CD14-positive monocyte (primary cell): ENCODE measurements at regions not wholly inside any gene's neighbourhood (a gene's known extent, or its start where the extent isn't known, plus 50 kb on each side); places are given as distances from the start of the nearest gene placed in this dataset.

Source experiments
- DNase-seq, 3 donors: peaks; one replicate each; pipeline ENCODE4 v3.0.0-alpha.2; 2011 to 2022
- H2AFZ ChIP-seq: 2 replicates; pipeline ENCODE4 v1.6.0; 2012; ENCODE audit warnings: mild to moderate bottlenecking, low read depth, low read length, inconsistent platforms; ENCODE audit not compliant: insufficient read depth, poor library complexity, severe bottlenecking
- H3K27ac ChIP-seq, 2 donors: 1 replicate in 1 of 2; 2 replicates in 1 of 2; pipeline ENCODE4 v1.5.1; 2012 to 2013; ENCODE audit warnings: low read length in 2 of 2, control low read depth in 1 of 2, inconsistent platforms in 1 of 2, low read depth in 1 of 2, mild to moderate bottlenecking in 1 of 2
- H3K27me3 ChIP-seq, 2 donors: one replicate each; pipeline versions ENCODE4 v1.6.0 to v1.6.1; 2011 to 2013; ENCODE audit warnings: low read length in 2 of 2; ENCODE audit not compliant: control insufficient read depth in 2 of 2, insufficient read depth in 2 of 2
- H3K36me3 ChIP-seq, 2 donors: replicated peaks in 1 of 2; 1 replicate in 1 of 2; 2 replicates in 1 of 2; pipeline versions ENCODE4 v1.5.1 to v1.6.1; 2012 to 2013; ENCODE audit warnings: low read length in 2 of 2, control low read depth in 1 of 2, inconsistent platforms in 1 of 2, mild to moderate bottlenecking in 1 of 2; ENCODE audit not compliant: insufficient read depth in 2 of 2, control insufficient read depth in 1 of 2
- H3K4me1 ChIP-seq, 2 donors: 1 replicate in 1 of 2; 2 replicates in 1 of 2; pipeline versions ENCODE4 v1.5.1 to v1.6.1; 2012 to 2013; ENCODE audit warnings: low read length in 2 of 2, control low read depth in 1 of 2, inconsistent platforms in 1 of 2, mild to moderate bottlenecking in 1 of 2, moderate library complexity in 1 of 2; ENCODE audit not compliant: insufficient read depth in 2 of 2, control insufficient read depth in 1 of 2
- H3K4me2 ChIP-seq: replicated peaks from 2 replicates; pipeline ENCODE3; 2012; ENCODE audit warnings: low read length, moderate library complexity, mild to moderate bottlenecking; ENCODE audit not compliant: poor library complexity, severe bottlenecking; ENCODE audit errors: extremely low read depth
- H3K4me3 ChIP-seq, 3 experiments: fragments of 200-600 bp in 1 of 3; sonication (generic) in 1 of 3; replicated peaks in 1 of 3; 1 replicate in 2 of 3; 2 replicates in 1 of 3; pipeline ENCODE4 v1.5.1; 2011 to 2013; ENCODE audit warnings: low read length in 3 of 3, mild to moderate bottlenecking in 3 of 3, control low read depth in 2 of 3, low read depth in 2 of 3, inconsistent platforms in 1 of 3, moderate library complexity in 1 of 3
- H3K79me2 ChIP-seq: 2 replicates; pipeline ENCODE4 v1.6.0; 2012; ENCODE audit warnings: mild to moderate bottlenecking, control low read depth, inconsistent platforms, low read length, moderate library complexity; ENCODE audit not compliant: insufficient read depth
- H3K9ac ChIP-seq: 2 replicates; pipeline ENCODE4 v1.6.0; 2017; ENCODE audit warnings: low read length, mild to moderate bottlenecking; ENCODE audit not compliant: insufficient read depth, poor library complexity, severe bottlenecking
- H3K9me3 ChIP-seq, 2 donors: replicated peaks in 1 of 2; 1 replicate in 1 of 2; 2 replicates in 1 of 2; pipeline versions ENCODE4 v1.5.1 to v1.6.1; 2012 to 2013; ENCODE audit warnings: low read length in 2 of 2, control low read depth in 1 of 2; ENCODE audit not compliant: control insufficient read depth in 1 of 2, insufficient read depth in 1 of 2
- H4K20me1 ChIP-seq: 2 replicates; pipeline ENCODE4 v1.6.0; 2012; ENCODE audit warnings: mild to moderate bottlenecking, low read length, control low read depth, moderate library complexity; ENCODE audit not compliant: insufficient read depth
- H3K27ac Mint-ChIP-seq, 7 donors: one replicate each; pipeline ENCODE4 v1.8.0; 2020; ENCODE audit warnings: mild to moderate bottlenecking in 7 of 7, mixed read lengths in 7 of 7, moderate library complexity in 6 of 7, inconsistent platforms in 2 of 7
- H3K27me3 Mint-ChIP-seq, 3 donors: one replicate each; pipeline ENCODE4 v1.8.0; 2021 to 2022; ENCODE audit warnings: low read depth in 3 of 3, mild to moderate bottlenecking in 3 of 3, mixed read lengths in 3 of 3, moderate library complexity in 3 of 3, inconsistent platforms in 1 of 3
- H3K36me3 Mint-ChIP-seq, 2 donors: one replicate each; pipeline ENCODE4 v1.8.0; 2020; ENCODE audit warnings: mixed read lengths in 2 of 2, inconsistent platforms in 1 of 2, mild to moderate bottlenecking in 1 of 2
- H3K4me1 Mint-ChIP-seq: one replicate; pipeline ENCODE4 v1.8.0; 2020; ENCODE audit warnings: mild to moderate bottlenecking, mixed read lengths
- H3K4me3 Mint-ChIP-seq, 2 donors: one replicate each; pipeline ENCODE4 v1.8.0; 2020; ENCODE audit warnings: mild to moderate bottlenecking in 2 of 2, mixed read lengths in 2 of 2, moderate library complexity in 1 of 2
- H3K9me3 Mint-ChIP-seq, 7 donors: one replicate each; pipeline ENCODE4 v1.8.0; 2020 to 2022; ENCODE audit warnings: mixed read lengths in 7 of 7, mild to moderate bottlenecking in 6 of 7, moderate library complexity in 6 of 7, inconsistent platforms in 2 of 7
- CTCF ChIP-seq: fragments of 200-600 bp; IDR thresholded peaks from one replicate; pipeline ENCODE4 v1.8.0; 2022; ENCODE audit warnings: antibody characterized with exemption, mild to moderate bottlenecking
- WGBS: methylation state at CpG from one replicate; pipeline ENCODE4 v1.1.5; 2013; ENCODE audit warnings: missing lambda C conversion rate; ENCODE audit not compliant: insufficient coverage; 5-methylcytosine and 5-hydroxymethylcytosine counted together
- intact Hi-C, 2 donors: fragments of 100-400 bp; cut with micrococcal nuclease; formaldehyde crosslinking; loops; one replicate each; pipeline versions ENCODE4 v1.15.0 to v1.15.1; 2023

- H3K9me3 ChIP-seq, result no peaks in the 10 kb centered on the region
- no peak for DNase-seq
- Mint-ChIP-seq H3K4me3 (no peak overlapping the region), H3K27me3 (peaks cover 0 to 2% (median 0%) of the 10 kb centered on the region in 3 donors), H3K4me1 (no peaks in the 10 kb centered on the region), H3K36me3 (no peaks in the 10 kb centered on the region), H3K27ac (no peak overlapping the region), H3K9me3 (peaks cover 0 to 3% (median 2%) of the 10 kb centered on the region in 7 donors)
- WGBS, result no CpG with 5 or more reads among the region's 2 CpGs
- no peaks in the 10 kb centered on the region for H4K20me1 ChIP-seq
- no peaks in the 10 kb centered on the region for H3K4me1 ChIP-seq
- H3K27ac ChIP-seq, result no peak overlapping the region
- no peak overlapping the region for H3K4me3 ChIP-seq
- H3K4me2 ChIP-seq, result no peak overlapping the region
- no peaks in the 10 kb centered on the region for H3K79me2 ChIP-seq
- intact Hi-C loops, result no loop called here
- H2AFZ ChIP-seq, result no peak overlapping the region
- no peaks in the 10 kb centered on the region for H3K27me3 ChIP-seq
- H3K36me3 ChIP-seq, result no peaks in the 10 kb centered on the region
- H3K9ac ChIP-seq, result no peak overlapping the region
- no peak for TF ChIP-seq CTCF
These were observed 279.0 kb upstream of the VEPH1 start for GRCh38 chr3:157782236-157782635.

DNA sequence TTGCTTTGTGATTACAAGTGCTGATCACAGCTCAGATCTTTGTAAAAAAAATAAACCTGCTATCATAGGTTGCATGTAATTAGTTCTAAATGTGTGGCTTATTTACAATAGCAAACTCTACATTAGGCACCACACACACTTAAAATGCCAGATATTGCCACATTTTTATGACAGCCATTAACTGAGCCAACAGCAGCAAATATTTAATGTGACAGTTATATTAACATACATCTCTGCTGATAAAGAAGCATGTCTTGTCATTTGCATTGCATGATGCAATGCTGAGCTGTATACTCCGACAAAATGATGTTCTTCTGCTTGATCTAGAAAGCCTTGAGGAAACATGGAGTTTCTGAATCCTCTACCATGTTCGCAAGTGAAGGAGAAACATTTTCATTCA lies 273.6 kb upstream of the VEPH1 start:
- Histone ChIP-seq H2AFZ (no peak overlapping the region), H3K4me3 (no peak overlapping the region), H3K4me2 (no peak overlapping the region), H3K27me3 (no peaks in the 10 kb centered on the region), H3K79me2 (no peaks in the 10 kb centered on the region), H3K9me3 (peaks cover 0 to 3% of the 10 kb centered on the region in 2 donors), H3K9ac (no peak overlapping the region), H4K20me1 (no peaks in the 10 kb centered on the region), H3K27ac (no peak overlapping the region), H3K36me3 (no peaks in the 10 kb centered on the region), H3K4me1 (no peaks in the 10 kb centered on the region)
- no peaks in the 10 kb centered on the region for H3K4me1 Mint-ChIP-seq
- no peak overlapping the region for H3K4me3 Mint-ChIP-seq
- intact Hi-C loops, result no loop called here
- H3K36me3 Mint-ChIP-seq, result no peaks in the 10 kb centered on the region
- H3K9me3 Mint-ChIP-seq, result peaks cover 0 to 4% (median 0%) of the 10 kb centered on the region in 7 donors
- no peak for TF ChIP-seq CTCF
- peaks cover 0 to 2% (median 0%) of the 10 kb centered on the region in 3 donors for H3K27me3 Mint-ChIP-seq
- DNase-seq, result no peak
- H3K27ac Mint-ChIP-seq, result no peak overlapping the region
- 90% methylated on average over 2 of the region's 2 CpGs for WGBS
